ENCODE measurements at regions not wholly inside any gene's neighbourhood (a gene's known extent, or its start where the extent isn't known, plus 50 kb on each side); places are given as distances from the start of the nearest gene placed in this dataset.
"Not testable (repeated sequence)": the region's sequence is repeated elsewhere in the genome, so short reads cannot be mapped to it uniquely, and the experiment has no call there.

GRCh38 chr17:15864472-15864871, 80.5 kb upstream of the ADORA2B start:
- not testable (repeated sequence) for DNase-seq

- not testable (repeated sequence) for DNase-seq
Observed at GRCh38 chr17:15866015-15866414, 78.9 kb upstream of the ADORA2B start.

DNA sequence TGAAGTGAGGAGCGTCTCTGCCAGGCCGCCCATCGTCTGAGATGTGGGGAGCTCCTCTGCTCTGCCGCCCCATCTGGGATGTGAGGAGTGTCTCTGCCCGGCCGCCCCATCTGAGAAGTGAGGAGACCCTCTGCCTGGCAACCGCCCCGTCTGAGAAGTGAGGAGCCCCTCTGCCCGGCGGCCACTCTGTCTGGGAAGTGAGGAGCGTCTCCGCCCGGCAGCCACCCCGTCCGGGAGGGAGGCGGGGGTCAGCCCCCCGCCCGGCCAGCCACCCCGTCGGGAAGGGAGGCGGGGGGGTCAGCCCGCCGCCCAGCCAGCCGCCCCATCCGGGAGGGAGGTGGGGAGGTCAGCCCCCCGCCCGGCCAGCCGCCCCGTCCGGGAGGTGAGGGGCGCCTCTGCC, 77.6 kb upstream of the ADORA2B start:
- DNase-seq: not testable (repeated sequence)

DNA sequence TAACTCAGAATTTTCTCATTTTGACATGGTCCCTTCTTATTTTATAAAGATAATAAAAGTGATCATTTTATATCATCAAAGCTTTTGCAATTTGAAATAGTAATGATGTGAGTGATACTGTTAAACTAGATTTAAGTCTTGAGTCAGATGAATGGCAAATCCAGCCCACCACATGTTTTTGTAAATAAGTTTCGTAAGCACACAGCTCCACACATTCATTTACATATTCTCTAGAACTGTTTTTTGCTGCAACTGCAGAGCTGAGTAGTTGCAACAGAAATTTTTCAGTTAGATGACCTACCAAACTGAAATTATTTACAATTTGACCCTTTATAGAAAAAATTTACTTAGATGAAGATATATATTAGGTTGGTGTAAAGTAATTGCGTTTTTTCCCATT, 75.1 kb upstream of the ADORA2B start:
- not testable (repeated sequence) for DNase-seq

DNA sequence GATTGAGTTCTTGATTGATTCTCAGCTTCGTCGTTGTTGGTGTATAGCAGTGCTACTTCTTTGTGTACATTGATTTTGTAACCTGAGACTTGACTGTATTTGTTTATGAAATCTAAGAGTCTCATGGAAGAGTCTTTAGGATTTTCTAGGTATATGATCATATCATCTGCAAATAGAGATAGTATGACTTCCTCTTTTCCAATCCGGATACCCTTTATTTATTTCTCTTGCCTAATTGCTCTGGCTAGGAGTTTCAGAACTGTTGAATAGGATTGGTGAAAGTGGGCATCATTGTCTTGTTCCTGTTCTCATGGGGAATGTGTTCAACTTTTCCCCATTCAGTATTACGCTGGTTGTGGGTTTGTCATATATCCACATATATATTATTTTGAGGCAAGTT, 72.3 kb upstream of the ADORA2B start:
- DNase-seq: not testable (repeated sequence)

- not testable (repeated sequence) for DNase-seq
Observed at GRCh38 chr17:15877882-15878500, 66.9 kb upstream of the ADORA2B start.

DNA sequence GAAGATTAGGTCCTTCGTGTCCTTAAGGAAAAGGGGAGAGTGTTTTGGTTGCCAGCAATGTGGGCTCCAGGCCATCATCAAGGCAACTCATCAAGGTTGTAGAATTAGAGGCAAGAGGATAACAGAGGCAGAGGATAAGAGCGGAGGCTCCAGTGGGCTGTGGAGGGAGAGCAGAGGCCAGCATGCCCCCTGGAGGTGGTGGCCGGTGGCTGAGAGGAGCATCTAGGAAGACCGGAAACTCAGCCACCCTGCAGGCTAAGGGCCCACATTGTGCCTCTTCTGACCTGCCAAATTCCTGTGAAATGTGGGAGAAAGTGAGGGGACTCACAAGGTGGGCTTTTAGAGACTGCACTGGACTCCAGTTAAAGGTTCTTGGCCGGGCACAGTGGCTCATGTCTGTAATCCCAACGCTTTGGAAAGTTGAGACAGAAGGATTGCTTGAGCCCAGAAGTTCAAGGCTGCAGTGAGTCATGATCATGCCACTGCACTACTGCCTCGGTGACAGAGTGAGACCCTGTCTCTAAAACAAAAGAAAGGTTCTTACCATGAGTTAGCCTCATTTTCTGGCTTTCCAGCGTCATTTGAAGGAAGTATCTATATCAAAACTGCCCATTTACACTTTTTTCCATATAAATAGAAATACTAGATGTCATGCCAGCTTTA, 62.7 kb upstream of the ADORA2B start:
- no peak for DNase-seq

DNA sequence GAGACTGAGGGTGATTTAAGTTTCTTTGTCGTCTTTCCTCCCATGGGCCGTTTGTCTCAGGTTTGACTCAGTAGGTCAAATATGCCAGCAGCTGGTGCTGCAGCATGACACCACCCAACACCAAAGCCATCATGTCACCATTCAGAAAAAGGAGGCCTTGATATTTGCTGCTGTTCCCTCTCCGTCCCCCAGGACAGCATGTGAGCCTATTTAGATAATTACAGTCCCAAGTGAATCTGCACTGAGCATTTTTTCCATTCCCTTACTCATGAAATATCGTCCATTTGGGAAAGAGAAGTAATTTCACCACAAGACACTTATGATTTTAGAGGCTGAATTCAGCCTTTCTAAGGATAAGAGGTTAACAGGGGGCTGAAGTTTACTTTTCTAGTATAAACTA, 62.2 kb upstream of the ADORA2B start:
- no peak for DNase-seq

DNA sequence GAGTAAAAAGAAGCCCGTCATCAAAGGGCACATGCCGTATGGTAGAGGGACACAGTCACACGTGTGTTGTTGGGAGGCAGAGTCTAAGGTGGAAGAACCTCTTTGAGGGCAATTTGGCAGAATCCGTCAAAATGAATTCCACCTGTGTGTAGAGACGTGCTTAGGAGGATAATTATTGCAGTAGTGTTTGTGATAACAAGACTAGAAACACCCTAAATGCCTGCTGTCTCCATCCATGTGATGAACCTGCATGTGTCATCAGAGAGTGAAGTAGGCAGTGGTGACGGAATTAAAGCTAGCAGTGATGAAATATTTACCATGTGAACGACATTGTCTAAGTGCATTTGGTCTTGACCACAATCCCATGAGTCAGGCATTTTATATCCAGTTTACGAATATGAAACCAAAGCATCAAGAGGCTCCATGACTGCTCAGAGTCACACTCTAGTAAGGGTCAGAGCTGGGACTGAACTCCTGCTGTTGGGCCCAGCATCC, 61.3 kb upstream of the ADORA2B start:
- no peak for DNase-seq

DNA sequence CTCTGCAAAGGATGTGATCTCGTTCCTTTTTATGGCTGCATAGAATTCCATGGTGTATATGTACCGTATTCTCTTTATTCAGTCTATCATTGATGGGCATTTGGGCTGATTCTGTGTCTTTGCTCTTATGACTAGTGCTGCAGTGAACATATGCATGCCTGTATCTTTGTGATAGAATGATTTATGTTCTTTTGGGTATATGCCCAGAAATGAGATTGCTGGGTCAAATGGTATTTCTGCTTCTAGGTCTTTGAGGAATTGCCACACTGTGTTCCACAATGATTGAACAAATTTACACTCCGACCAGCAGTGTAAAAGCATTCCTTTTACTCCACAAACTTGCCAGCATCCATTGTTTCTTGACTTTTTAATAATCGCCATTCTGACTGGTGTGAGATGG, 60.2 kb upstream of the ADORA2B start:
- no peak for DNase-seq

DNA sequence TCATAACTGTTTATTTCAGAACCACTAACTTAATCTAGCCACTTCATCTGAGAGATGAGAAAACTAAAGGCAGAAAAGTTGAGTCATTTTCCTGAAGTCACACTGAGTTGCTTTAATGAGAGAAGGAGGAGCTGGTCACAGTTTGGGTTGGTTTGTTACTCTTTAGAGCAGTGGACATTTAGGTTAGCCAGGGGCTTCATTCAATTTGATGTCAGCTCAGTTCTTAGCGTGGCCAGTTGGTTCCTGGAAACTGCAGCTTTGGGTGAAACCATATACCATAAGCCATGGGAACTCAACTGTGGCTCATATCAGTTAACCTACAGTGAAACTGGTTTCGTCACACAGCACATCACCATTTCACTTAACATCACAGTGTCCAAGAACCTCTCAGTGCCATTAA, 59.2 kb upstream of the ADORA2B start:
- no peak for DNase-seq

GRCh38 chr17:15886221-15886620, 58.7 kb upstream of the ADORA2B start:
- no peak for DNase-seq

GRCh38 chr17:15886804-15887203, 58.1 kb upstream of the ADORA2B start:
- DNase-seq: peak; percentile 15

GRCh38 chr17:15888436-15888835, 56.5 kb upstream of the ADORA2B start:
- no peak for DNase-seq

GRCh38 chr17:15890279-15890892, 54.5 kb upstream of the ADORA2B start:
- no peak for DNase-seq

DNA sequence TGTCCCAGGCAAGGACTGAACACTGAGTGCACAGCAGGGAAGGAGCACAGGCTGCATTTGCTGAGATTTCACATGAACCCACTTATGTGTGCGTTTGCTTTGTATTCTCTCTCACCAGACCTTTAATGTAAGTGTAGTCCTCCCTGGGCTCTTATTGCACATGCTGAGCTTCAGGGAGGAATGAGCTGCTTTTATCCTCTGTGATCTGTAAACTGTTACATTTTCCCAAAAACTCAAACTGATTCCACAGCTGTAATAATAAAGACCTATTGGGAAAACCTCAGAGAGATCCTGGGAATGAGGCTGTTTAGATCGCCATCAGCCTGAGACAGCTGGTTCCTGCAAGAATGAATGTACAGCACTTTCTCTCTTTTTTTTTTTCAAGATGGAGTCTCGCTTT, 53.6 kb upstream of the ADORA2B start:
- DNase-seq: no peak

DNA sequence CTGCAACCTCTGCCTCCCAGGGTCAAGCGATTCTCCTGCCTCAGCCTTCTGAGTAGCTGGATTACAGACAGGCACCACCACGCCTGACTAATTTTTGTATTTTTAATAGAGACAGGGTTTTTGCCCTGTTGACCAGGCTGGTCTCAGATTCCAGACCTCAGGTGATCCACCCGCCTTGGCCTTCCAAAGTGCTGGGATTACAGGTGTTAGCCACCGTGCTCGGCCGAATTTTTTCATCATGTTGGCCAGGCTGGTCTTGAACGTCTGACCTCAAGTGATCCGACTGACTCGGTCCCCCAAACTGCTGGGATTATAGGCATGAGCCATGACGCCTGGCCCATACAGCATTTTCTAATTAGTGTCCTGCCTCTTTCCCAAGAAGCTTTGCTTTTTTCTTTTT, 52.7 kb upstream of the ADORA2B start:
- no peak for DNase-seq

- no peak for DNase-seq
Observed at GRCh38 chr17:15892731-15893657, 51.9 kb upstream of the ADORA2B start.

DNA sequence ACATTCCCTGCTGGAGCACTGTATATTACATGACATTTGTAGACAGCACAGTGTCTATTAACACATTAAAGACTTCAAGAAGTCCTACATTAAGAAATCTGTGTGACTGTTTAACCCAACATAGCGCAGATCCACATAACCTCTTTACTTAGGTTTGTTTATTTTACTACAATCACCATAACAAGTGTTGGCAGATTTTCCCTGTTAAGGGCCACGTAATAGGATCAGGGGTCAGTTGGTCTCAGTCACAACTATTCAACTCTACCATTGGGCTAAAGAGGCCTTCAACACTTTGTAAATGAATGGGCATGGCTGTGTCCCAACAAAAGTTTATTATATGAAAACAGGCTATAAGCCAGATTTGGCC, 51.3 kb upstream of the ADORA2B start:
- DNase-seq: no peak

GRCh38 chr17:15894258-15894657, 50.7 kb upstream of the ADORA2B start:
- no peak for DNase-seq

GRCh38 chr17:15894913-15895658, 49.8 kb upstream of the ADORA2B start:
- no peak for DNase-seq

Measured in NK-92 treated with Interleukin-12 subunit alpha and Interleukin-12 subunit beta, amount 100 ng/mL, for 24 hours (cell line).